Bone marrow (tissue), 2 donors: ENCODE measurements at regions not wholly inside any gene's neighbourhood (a gene's known extent, or its start where the extent isn't known, plus 50 kb on each side); places are given as distances from the start of the nearest gene placed in this dataset.
"Not testable (repeated sequence)": the region's sequence is repeated elsewhere in the genome, so short reads cannot be mapped to it uniquely, and the experiment has no call there.

Experiments
- DNase-seq, 2 donors: peaks; one replicate each; lab custom pipeline; 2025; lab: John Stamatoyannopoulos, UW

- DNase-seq: not testable (repeated sequence)
Observed at GRCh38 chr2:89874810-89875595, 1183.5 kb downstream of the RPIA start.

DNA sequence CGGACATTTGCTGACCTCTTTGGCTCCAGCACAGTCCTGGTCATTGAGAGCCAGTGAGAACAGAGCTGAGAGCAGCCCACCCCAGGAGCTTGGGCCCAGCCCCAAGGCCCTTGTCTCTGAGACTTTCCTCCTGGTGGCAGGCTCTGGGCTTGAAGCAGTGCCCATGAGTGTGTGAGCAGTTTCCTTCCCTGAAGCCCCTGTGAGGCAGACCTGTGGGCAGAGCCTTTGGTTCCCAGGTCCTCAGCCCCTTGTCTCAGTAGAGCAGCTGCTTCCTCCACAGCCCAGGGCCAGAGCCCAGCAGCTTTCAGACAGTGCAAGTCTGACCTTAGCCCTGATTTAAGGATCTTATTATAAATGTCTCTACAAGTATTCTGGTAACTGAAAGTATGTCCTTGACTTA is 1185.0 kb downstream of the RPIA start:
- DNase-seq: not testable (repeated sequence)

DNA sequence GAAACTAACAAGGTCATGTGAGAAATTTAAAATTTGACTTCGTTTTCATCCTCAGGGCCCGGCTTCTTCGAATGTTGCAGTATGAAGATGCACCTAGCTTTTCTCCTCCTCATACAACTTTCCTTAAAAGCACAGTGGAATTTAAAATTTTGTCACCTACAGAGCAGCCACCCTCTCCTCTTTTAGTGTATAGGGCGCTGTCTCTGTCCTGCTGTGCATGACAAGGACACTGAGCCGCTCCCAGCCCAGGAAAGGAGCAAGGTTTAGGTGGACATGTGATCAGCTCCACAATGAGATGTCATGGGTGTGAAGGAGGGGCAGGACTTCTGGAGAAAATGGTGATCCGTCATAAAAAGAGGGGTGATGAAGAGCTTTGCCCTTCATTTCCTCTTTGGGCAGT is 1185.4 kb downstream of the RPIA start:
- not testable (repeated sequence) for DNase-seq

- not testable (repeated sequence) for DNase-seq
Observed at GRCh38 chr2:89882880-89883279, 1191.4 kb downstream of the RPIA start.

- DNase-seq: not testable (repeated sequence)
Observed at GRCh38 chr2:89883624-89884023, 1192.2 kb downstream of the RPIA start.

DNA sequence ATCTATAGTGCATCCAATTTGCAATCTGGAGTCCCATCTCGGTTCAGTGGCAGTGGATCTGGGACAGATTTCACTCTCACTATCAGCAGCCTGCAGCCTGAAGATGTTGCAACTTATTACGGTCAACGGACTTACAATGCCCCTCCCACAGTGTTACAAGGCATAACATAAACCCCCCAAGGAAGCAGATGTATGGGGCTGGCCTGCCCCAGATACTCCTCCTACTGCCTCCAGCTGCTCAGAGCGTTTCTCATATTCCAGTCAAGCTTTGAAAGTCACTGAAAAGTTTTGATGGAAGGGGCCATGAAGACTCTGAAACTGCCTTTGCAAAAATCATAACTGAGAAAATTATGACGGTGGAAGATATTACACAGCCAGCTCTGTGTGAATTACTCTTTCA is 1193.6 kb downstream of the RPIA start:
- not testable (repeated sequence) for DNase-seq

DNA sequence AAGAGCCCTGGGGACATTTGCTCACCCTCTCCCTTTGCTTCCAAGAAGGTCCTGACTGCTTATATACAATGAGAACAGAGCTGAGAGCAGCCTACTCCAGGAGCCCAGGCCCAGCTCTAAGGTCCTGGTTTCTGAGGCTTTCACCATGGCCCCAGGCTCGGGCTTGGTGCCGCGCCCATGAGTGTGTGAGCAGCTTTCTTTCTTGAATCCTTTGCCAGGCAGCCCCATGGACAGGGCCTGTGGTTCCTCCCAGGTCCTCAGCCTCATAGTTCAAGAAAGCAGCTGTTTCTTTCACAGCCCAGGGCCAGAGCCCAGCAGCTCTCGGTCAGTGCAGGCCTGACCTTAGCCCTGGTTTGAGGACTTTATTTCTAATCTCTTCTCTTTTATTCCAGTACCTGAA is 1197.2 kb downstream of the RPIA start:
- not testable (repeated sequence) for DNase-seq

DNA sequence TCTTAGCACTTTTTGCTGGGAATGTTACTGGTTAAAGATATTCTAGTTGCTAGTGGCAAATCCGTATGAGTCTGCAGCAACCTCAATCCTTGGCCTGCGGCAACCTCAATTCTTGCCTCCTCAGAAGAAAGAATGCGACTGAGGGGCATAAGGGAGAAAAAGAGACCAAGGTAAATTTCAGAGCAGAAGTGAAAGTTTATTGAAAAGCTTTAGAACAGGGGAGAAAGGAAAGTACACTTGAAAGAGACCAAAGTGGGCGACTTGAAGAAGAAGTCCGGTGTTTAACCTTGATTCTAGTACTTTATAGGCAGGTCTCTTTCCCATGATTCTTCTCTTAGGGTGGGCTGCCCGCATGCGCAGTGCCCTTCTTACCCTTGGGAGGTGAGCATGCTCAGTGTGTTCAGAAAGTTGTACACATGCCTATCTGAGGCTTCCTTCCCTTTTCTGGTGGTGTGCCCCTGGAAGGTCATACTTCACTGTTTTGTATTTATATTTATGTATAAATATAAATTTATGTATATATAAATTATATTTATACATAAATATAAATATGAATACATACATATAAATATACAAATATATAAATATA is 1198.8 kb downstream of the RPIA start:
- not testable (repeated sequence) for DNase-seq

- not testable (repeated sequence) for DNase-seq
Observed at GRCh38 chr2:89894988-89895387, 1203.5 kb downstream of the RPIA start.

DNA sequence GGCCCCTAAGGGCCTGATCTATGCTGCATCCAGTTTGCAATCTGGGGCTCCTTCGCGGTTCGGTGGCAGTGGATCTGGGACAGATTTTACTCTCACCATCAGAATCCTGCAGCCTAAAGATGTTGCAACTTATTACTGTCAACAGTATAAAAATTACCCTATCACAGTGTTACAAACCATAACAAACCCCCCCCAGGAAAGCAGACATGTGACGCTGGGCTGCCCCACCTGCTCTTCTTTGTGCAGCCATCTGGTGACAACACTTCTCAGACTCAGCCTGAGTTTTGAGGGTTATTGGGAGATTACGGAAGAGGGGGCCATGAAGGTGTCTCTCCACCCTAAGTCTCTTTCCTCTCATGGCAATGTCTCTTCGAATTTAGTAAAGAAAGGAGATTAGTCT is 1204.2 kb downstream of the RPIA start:
- DNase-seq: not testable (repeated sequence)

- DNase-seq: not testable (repeated sequence)
Observed at GRCh38 chr2:89927018-89927417, 1235.5 kb downstream of the RPIA start.

GRCh38 chr2:89935436-89935835 is 1244.0 kb downstream of the RPIA start:
- not testable (repeated sequence) for DNase-seq

DNA sequence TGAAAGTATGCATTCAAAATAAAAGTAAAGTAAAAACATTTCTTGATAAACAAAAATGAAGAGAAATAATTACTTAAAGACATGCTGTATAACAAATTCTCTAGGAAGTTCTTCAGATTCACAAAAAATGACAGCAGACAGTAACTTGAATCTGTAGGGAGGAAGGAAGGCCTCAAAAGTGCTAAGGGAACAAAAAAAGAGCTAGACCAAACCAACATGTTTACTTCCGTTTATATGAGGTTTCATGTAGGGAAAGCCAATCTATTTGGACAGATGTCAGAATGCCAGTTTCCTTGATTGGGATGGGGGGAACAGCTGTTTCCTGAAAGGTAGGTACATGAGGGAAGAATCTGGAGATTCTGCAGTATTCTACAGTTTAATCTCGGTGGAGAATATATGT is 1244.5 kb downstream of the RPIA start:
- not testable (repeated sequence) for DNase-seq

- not testable (repeated sequence) for DNase-seq
Observed at GRCh38 chr2:89936559-89936958, 1245.1 kb downstream of the RPIA start.

GRCh38 chr2:89938756-89939155 is 1247.3 kb downstream of the RPIA start:
- DNase-seq: not testable (repeated sequence)

DNA sequence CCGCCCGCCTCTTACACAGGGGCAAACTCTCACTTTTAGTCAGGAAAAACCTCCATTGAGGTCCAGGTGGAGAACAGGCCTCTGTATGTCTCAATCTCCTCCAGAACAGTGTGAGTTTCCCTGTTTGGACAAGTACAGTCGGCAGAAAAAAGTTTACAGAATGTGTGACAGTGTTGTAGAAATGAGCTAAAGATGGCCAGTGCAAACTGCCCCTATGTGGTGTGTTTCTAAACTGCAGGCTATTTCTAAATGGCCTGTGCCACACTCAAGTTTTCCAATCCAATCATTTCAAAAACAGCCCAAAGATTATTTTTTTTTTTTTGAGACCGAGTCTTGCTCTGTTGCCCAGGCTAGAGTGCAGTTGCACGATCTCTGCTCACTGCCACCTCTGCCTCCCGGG is 1252.8 kb downstream of the RPIA start:
- not testable (repeated sequence) for DNase-seq

DNA sequence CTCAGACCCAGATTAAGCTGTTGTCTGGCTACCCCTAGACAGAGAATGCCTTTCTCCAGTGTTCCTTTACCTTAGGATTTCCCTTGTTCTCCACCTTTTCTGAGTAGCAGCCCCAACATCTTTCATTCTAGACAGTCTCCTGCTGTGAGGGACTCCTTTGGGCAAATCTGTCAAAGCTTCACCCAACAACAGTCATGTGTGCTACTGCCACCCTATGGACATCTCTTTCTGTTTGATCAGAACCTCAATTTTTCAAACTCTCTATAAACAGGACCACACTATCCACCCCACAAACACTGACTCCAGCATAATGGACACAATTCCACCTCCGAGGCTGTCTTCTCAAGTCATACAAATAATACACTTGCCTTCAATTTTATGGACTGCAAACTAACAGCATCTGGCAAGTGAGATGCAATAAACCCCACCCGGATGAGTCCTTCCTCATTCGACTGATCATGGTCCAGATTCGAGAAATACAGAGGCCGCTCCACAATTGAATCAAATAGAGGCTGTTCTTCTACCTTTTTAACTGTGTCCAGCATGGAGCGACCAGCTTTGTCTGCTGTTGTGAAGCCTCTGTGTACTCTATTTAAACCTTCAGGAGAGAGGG is 1253.6 kb downstream of the RPIA start:
- DNase-seq: not testable (repeated sequence)

DNA sequence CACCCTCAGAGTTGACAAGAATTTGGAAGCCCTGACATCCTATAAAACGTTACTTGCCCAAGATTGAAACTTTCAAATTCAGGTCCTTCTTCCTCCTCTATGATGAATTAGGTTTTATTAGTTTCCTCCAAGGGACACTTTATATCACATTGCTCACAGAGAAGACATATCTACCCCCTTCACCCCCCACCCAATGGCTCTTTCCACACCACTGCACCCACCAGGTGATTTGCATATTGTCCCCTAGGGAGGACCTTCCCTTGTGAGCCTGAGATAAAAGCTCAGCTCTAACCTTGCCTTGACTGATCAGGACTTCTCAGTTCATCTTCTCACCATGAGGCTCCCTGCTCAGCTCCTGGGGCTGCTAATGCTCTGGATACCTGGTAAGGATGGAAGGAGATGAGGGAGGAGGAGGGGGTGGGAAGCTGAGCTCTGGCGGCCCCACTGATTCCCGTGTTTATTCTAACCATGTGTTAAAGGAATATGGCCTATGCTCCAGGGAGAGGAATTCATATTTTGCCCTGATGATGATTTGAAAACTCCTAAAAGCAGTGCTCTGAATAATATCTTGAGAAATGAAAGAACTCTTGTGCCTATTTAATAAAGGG is 1255.8 kb downstream of the RPIA start:
- not testable (repeated sequence) for DNase-seq

DNA sequence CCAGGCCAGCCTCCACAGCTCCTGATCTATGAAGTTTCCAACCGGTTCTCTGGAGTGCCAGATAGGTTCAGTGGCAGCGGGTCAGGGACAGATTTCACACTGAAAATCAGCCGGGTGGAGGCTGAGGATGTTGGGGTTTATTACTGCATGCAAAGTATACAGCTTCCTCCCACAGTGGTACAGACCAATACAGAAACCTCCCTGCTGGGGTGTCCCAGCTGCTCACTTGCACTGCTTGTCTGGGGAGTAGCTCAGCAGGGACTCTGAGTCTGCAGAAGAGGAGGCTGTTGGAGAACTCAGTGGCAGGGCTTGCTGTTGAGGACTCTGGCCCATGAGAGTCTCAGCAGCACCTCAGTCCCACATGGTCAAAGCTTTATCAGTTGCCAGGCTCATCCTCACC is 1256.6 kb downstream of the RPIA start:
- not testable (repeated sequence) for DNase-seq

DNA sequence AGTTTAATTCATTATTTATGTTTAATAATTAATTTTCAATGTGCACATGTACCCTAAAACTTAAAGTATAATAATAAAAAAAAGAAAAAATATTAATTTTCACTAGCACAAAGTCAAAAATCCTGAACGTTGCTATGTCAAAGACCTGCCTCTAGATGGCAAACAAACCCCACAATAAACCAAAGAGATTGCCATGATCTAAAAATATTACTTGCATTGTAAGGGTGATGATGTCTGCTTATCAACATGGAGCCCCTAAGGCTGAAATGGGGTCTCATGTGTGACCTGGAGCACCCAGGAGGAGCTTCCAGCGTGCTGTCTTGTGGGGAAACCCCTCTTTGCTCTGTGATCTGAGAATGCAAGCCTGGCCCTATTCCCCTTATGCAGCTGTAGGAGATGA is 1259.3 kb downstream of the RPIA start:
- not testable (repeated sequence) for DNase-seq

DNA sequence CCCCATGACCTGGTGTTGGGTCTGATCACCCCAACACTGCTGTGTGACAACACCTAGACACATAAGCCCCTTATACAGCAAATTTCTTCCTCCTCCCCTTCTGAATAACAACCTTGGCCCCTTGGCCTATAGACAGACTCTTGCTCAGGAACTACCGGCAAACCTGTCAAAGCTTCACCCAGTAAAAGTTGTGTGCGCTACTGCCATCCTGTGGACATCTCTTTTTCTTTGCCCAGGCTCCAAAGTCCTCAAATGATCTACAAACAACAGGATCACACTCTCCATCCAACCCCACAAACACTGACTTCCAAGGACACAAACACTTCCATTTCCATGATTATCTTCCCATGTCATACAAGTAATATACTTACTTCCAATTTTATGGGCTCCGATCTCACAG is 1265.8 kb downstream of the RPIA start:
- not testable (repeated sequence) for DNase-seq

GRCh38 chr2:89959729-89960378 is 1268.4 kb downstream of the RPIA start:
- not testable (repeated sequence) for DNase-seq
